CD14-positive monocyte (primary cell): ENCODE measurements at regions not wholly inside any gene's neighbourhood (a gene's known extent, or its start where the extent isn't known, plus 50 kb on each side); places are given as distances from the start of the nearest gene placed in this dataset.

Experiments used
- DNase-seq, 3 donors: peaks; one replicate each; pipeline ENCODE4 v3.0.0-alpha.2; 2011 to 2022
- H2AFZ ChIP-seq: 2 replicates; pipeline ENCODE4 v1.6.0; 2012; ENCODE audit warnings: mild to moderate bottlenecking, low read depth, low read length, inconsistent platforms; ENCODE audit not compliant: insufficient read depth, poor library complexity, severe bottlenecking
- H3K27ac ChIP-seq, 2 donors: 1 replicate in 1 of 2; 2 replicates in 1 of 2; pipeline ENCODE4 v1.5.1; 2012 to 2013; ENCODE audit warnings: low read length in 2 of 2, control low read depth in 1 of 2, inconsistent platforms in 1 of 2, low read depth in 1 of 2, mild to moderate bottlenecking in 1 of 2
- H3K27me3 ChIP-seq, 2 donors: one replicate each; pipeline versions ENCODE4 v1.6.0 to v1.6.1; 2011 to 2013; ENCODE audit warnings: low read length in 2 of 2; ENCODE audit not compliant: control insufficient read depth in 2 of 2, insufficient read depth in 2 of 2
- H3K36me3 ChIP-seq, 2 donors: replicated peaks in 1 of 2; 1 replicate in 1 of 2; 2 replicates in 1 of 2; pipeline versions ENCODE4 v1.5.1 to v1.6.1; 2012 to 2013; ENCODE audit warnings: low read length in 2 of 2, control low read depth in 1 of 2, inconsistent platforms in 1 of 2, mild to moderate bottlenecking in 1 of 2; ENCODE audit not compliant: insufficient read depth in 2 of 2, control insufficient read depth in 1 of 2
- H3K4me1 ChIP-seq, 2 donors: 1 replicate in 1 of 2; 2 replicates in 1 of 2; pipeline versions ENCODE4 v1.5.1 to v1.6.1; 2012 to 2013; ENCODE audit warnings: low read length in 2 of 2, control low read depth in 1 of 2, inconsistent platforms in 1 of 2, mild to moderate bottlenecking in 1 of 2, moderate library complexity in 1 of 2; ENCODE audit not compliant: insufficient read depth in 2 of 2, control insufficient read depth in 1 of 2
- H3K4me2 ChIP-seq: replicated peaks from 2 replicates; pipeline ENCODE3; 2012; ENCODE audit warnings: low read length, moderate library complexity, mild to moderate bottlenecking; ENCODE audit not compliant: poor library complexity, severe bottlenecking; ENCODE audit errors: extremely low read depth
- H3K4me3 ChIP-seq, 3 experiments: fragments of 200-600 bp in 1 of 3; sonication (generic) in 1 of 3; replicated peaks in 1 of 3; 1 replicate in 2 of 3; 2 replicates in 1 of 3; pipeline ENCODE4 v1.5.1; 2011 to 2013; ENCODE audit warnings: low read length in 3 of 3, mild to moderate bottlenecking in 3 of 3, control low read depth in 2 of 3, low read depth in 2 of 3, inconsistent platforms in 1 of 3, moderate library complexity in 1 of 3
- H3K79me2 ChIP-seq: 2 replicates; pipeline ENCODE4 v1.6.0; 2012; ENCODE audit warnings: mild to moderate bottlenecking, control low read depth, inconsistent platforms, low read length, moderate library complexity; ENCODE audit not compliant: insufficient read depth
- H3K9ac ChIP-seq: 2 replicates; pipeline ENCODE4 v1.6.0; 2017; ENCODE audit warnings: low read length, mild to moderate bottlenecking; ENCODE audit not compliant: insufficient read depth, poor library complexity, severe bottlenecking
- H3K9me3 ChIP-seq, 2 donors: replicated peaks in 1 of 2; 1 replicate in 1 of 2; 2 replicates in 1 of 2; pipeline versions ENCODE4 v1.5.1 to v1.6.1; 2012 to 2013; ENCODE audit warnings: low read length in 2 of 2, control low read depth in 1 of 2; ENCODE audit not compliant: control insufficient read depth in 1 of 2, insufficient read depth in 1 of 2
- H4K20me1 ChIP-seq: 2 replicates; pipeline ENCODE4 v1.6.0; 2012; ENCODE audit warnings: mild to moderate bottlenecking, low read length, control low read depth, moderate library complexity; ENCODE audit not compliant: insufficient read depth
- H3K27ac Mint-ChIP-seq, 7 donors: one replicate each; pipeline ENCODE4 v1.8.0; 2020; ENCODE audit warnings: mild to moderate bottlenecking in 7 of 7, mixed read lengths in 7 of 7, moderate library complexity in 6 of 7, inconsistent platforms in 2 of 7
- H3K27me3 Mint-ChIP-seq, 3 donors: one replicate each; pipeline ENCODE4 v1.8.0; 2021 to 2022; ENCODE audit warnings: low read depth in 3 of 3, mild to moderate bottlenecking in 3 of 3, mixed read lengths in 3 of 3, moderate library complexity in 3 of 3, inconsistent platforms in 1 of 3
- H3K36me3 Mint-ChIP-seq, 2 donors: one replicate each; pipeline ENCODE4 v1.8.0; 2020; ENCODE audit warnings: mixed read lengths in 2 of 2, inconsistent platforms in 1 of 2, mild to moderate bottlenecking in 1 of 2
- H3K4me1 Mint-ChIP-seq: one replicate; pipeline ENCODE4 v1.8.0; 2020; ENCODE audit warnings: mild to moderate bottlenecking, mixed read lengths
- H3K4me3 Mint-ChIP-seq, 2 donors: one replicate each; pipeline ENCODE4 v1.8.0; 2020; ENCODE audit warnings: mild to moderate bottlenecking in 2 of 2, mixed read lengths in 2 of 2, moderate library complexity in 1 of 2
- H3K9me3 Mint-ChIP-seq, 7 donors: one replicate each; pipeline ENCODE4 v1.8.0; 2020 to 2022; ENCODE audit warnings: mixed read lengths in 7 of 7, mild to moderate bottlenecking in 6 of 7, moderate library complexity in 6 of 7, inconsistent platforms in 2 of 7
- CTCF ChIP-seq: fragments of 200-600 bp; IDR thresholded peaks from one replicate; pipeline ENCODE4 v1.8.0; 2022; ENCODE audit warnings: antibody characterized with exemption, mild to moderate bottlenecking
- WGBS: methylation state at CpG from one replicate; pipeline ENCODE4 v1.1.5; 2013; ENCODE audit warnings: missing lambda C conversion rate; ENCODE audit not compliant: insufficient coverage; 5-methylcytosine and 5-hydroxymethylcytosine counted together
- intact Hi-C, 2 donors: fragments of 100-400 bp; cut with micrococcal nuclease; formaldehyde crosslinking; loops; one replicate each; pipeline versions ENCODE4 v1.15.0 to v1.15.1; 2023

- Histone ChIP-seq H3K4me2 (no peak overlapping the region), H3K27ac (no peak overlapping the region), H3K27me3 (no peaks in the 10 kb centered on the region), H2AFZ (no peak overlapping the region), H3K4me1 (no peaks in the 10 kb centered on the region), H3K36me3 (no peaks in the 10 kb centered on the region), H3K79me2 (no peaks in the 10 kb centered on the region), H4K20me1 (no peaks in the 10 kb centered on the region), H3K9me3 (no peaks in the 10 kb centered on the region), H3K4me3 (no peak overlapping the region), H3K9ac (no peak overlapping the region)
- H3K27me3 Mint-ChIP-seq = no peaks in the 10 kb centered on the region
- peaks cover 0 to 7% (median 6%) of the 10 kb centered on the region in 7 donors for H3K9me3 Mint-ChIP-seq
- no peak overlapping the region for H3K4me3 Mint-ChIP-seq
- 100% methylated on average over 1 of the region's 4 CpGs for WGBS
- no peak for TF ChIP-seq CTCF
- no peaks in the 10 kb centered on the region for H3K4me1 Mint-ChIP-seq
- no peak for DNase-seq
- H3K27ac Mint-ChIP-seq = no peak overlapping the region
- H3K36me3 Mint-ChIP-seq = no peaks in the 10 kb centered on the region
- intact Hi-C loops = no loop called here
These were observed 105.1 kb upstream of the TOX3 start for GRCh38 chr16:52652033-52652432.

GRCh38 chr16:52650789-52651188, 103.8 kb upstream of the TOX3 start:
- intact Hi-C loops = no loop called here
- DNase-seq = no peak
- Histone ChIP-seq H3K36me3 (no peaks in the 10 kb centered on the region), H3K9me3 (no peaks in the 10 kb centered on the region), H3K79me2 (no peaks in the 10 kb centered on the region), H3K4me1 (no peaks in the 10 kb centered on the region), H4K20me1 (no peaks in the 10 kb centered on the region), H2AFZ (no peak overlapping the region), H3K4me2 (no peak overlapping the region), H3K9ac (no peak overlapping the region), H3K27ac (no peak overlapping the region), H3K27me3 (no peaks in the 10 kb centered on the region), H3K4me3 (no peak overlapping the region)
- H3K4me3 Mint-ChIP-seq = no peak overlapping the region
- WGBS = no CpG with 5 or more reads among the region's 3 CpGs
- H3K9me3 Mint-ChIP-seq = peaks cover 0 to 8% (median 6%) of the 10 kb centered on the region in 7 donors
- no peak overlapping the region for H3K27ac Mint-ChIP-seq
- H3K27me3 Mint-ChIP-seq = no peaks in the 10 kb centered on the region
- TF ChIP-seq CTCF = no peak
- H3K36me3 Mint-ChIP-seq = no peaks in the 10 kb centered on the region
- H3K4me1 Mint-ChIP-seq = no peaks in the 10 kb centered on the region
